ENCODE measurements at regions not wholly inside any gene's neighbourhood (a gene's known extent, or its start where the extent isn't known, plus 50 kb on each side); places are given as distances from the start of the nearest gene placed in this dataset.
A peak's percentile ranks its signal among the peaks of the same experiment; 100 is the strongest.
"Not testable (repeated sequence)": the region's sequence is repeated elsewhere in the genome, so short reads cannot be mapped to it uniquely, and the experiment has no call there.

DNA sequence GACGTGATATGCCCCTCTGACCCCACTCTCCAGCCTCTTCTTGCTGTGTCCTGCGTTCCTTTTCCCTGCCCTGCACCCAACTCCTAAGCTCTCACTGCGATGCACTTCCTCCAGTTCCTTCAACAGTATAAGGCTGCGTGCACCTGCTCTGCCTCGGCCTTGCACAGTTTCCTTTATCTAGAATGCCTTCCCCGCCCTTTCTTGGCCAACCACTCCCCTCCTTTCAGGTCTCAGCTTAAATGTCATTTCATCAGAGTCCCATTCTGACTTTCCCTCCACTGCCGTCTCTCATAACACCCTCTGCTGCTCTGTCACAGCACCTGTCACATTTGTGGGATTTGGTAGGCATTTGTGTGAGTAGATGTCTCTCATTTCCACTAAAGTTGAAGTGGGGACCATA lies 58.4 kb upstream of the NEIL3 start:
- peak in 1 of 2 donors; percentile 5 for DNase-seq

DNA sequence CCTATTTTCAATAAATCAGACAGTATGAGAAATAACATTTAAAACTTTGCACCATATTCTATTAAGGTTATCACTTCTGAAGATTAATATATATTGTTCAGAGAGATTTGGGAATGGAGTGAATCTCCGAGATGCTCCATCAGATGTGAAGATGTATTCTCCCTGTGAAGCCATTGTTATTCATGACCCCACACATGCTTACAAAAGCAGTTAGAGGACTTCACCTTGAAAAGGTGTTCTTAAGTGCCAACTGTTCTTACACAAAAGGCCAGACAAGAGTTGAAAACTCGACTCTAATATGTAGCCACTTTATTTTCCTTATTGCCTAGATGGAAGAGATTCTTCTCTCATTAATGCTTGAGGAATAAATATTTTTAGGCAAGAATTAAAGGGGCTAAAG lies 54.3 kb upstream of the NEIL3 start:
- DNase-seq, result no peak

DNA sequence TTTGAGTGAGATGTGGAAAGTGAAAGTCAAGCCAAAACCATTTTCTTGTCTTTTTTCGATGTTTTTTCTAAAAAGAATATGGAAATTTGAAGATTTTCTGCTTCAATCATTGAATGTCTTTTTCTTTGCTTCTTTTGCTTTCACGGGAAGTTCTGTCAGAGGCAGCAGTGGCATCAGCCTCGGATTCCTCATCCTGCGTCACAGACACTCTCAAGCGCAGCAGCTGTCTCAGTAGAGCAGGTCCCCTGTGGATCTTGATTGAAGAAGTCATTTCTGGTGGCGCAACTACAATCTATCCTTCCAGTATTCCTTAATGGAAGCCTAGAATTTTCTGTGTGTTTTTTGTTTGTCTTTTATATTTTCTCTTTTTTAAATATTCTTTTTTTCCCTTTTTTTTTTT lies 52.7 kb upstream of the NEIL3 start:
- DNase-seq, result no peak

DNA sequence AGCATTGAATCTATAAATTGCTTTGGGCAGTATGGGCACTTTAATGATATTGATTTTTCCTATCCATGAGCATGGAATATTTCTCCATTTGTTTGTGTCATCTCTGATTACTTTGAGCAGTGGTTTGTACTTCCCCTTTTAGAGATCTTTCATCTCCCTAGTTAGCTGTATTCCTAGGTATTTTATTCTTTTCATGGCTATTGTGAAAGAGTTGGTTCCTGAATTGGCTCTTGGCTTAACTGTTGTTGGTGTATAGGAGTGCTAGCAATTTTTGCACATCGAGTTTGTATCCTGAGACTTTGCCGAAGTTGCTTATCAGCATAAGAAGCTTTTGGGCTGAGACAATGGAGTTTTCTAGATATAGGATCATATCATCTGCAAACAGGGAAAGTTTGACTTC lies 50.2 kb upstream of the NEIL3 start:
- not testable (repeated sequence) for DNase-seq

All from CD4-positive, alpha-beta T cell treated with Interferon alpha-2 for 1 hour (primary cell).